ENCODE measurements at regions not wholly inside any gene's neighbourhood (a gene's known extent, or its start where the extent isn't known, plus 50 kb on each side); places are given as distances from the start of the nearest gene placed in this dataset.

DNA sequence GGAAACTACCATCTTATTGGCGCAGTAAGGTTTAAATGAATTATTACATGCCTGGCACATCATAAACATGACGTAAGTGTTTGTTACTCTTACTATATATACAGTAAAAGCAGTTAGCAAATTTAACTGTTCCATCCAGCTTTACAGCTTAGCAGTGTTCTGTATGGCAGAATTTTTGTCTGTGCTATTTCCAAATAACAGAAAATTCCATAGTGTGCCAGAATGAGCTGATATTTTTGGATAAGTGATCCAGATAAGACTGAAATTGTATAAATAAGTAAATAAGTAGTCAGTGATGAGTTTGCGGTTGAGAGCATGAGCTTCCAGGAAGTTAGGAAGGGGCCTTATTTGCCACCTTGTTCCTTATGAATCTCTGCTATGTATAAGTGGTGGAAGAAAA, 236.5 kb upstream of the SLC10A2 start:
- no peak for TF ChIP-seq EZH2 (IDR thresholded peaks at IDR 0.05; ENCODE audit: insufficient read depth, poor library complexity, severe bottlenecking)
- no peak for TF ChIP-seq EZH2phosphoT487 (IDR thresholded peaks at IDR 0.05; ENCODE audit: insufficient read depth, low read depth)
